Gastroesophageal sphincter (tissue), 4 donors: ENCODE measurements at regions not wholly inside any gene's neighbourhood (a gene's known extent, or its start where the extent isn't known, plus 50 kb on each side); places are given as distances from the start of the nearest gene placed in this dataset.

Experiments used
- ATAC-seq: fragments of 150-250 bp; one replicate; pipeline ENCODE4 v1.9.1; 2016; ENCODE audit warnings: mild to moderate bottlenecking, moderate library complexity
- H3K27ac ChIP-seq, 4 donors: fragments of 200-600 bp; sonication (generic) in 3 of 4; 1 replicate in 3 of 4; 2 replicates in 1 of 4; pipeline ENCODE4 v1.5.1; 2016 to 2019
- H3K27me3 ChIP-seq: fragments of 200-600 bp; sonication (generic); one replicate; pipeline ENCODE4 v1.5.1; 2019
- H3K36me3 ChIP-seq, 2 donors: fragments of 200-600 bp; sonication (generic); one replicate each; pipeline ENCODE4 v1.5.1; 2019; ENCODE audit warnings: control low read depth in 1 of 2
- H3K4me1 ChIP-seq, 3 donors: fragments of 200-600 bp; sonication (generic); 1 replicate in 2 of 3; 2 replicates in 1 of 3; pipeline ENCODE4 v1.5.1; 2016 to 2019; ENCODE audit warnings: control low read depth in 2 of 3
- H3K4me3 ChIP-seq, 2 donors: fragments of 200-600 bp; sonication (generic); one replicate each; pipeline ENCODE4 v1.5.1; 2019; ENCODE audit warnings: mild to moderate bottlenecking in 1 of 2, moderate library complexity in 1 of 2
- H3K9me3 ChIP-seq, 3 donors: fragments of 200-600 bp; sonication (generic); one replicate each; pipeline ENCODE4 v1.5.1; 2017 to 2019; ENCODE audit warnings: control low read depth in 2 of 3
- EP300 ChIP-seq: sonication (generic); formaldehyde crosslinking; IDR thresholded peaks from one replicate; pipeline ENCODE4 v1.6.1; 2017; ENCODE audit warnings: antibody characterized with exemption, mild to moderate bottlenecking
- POLR2A ChIP-seq, 2 donors: fragments of 450-650 bp; IDR thresholded peaks; one replicate each; pipeline ENCODE4 v1.6.1; 2017; ENCODE audit warnings: antibody characterized with exemption in 2 of 2, mild to moderate bottlenecking in 2 of 2, moderate library complexity in 1 of 2
- POLR2AphosphoS5 ChIP-seq: sonication (generic); formaldehyde crosslinking; IDR thresholded peaks from one replicate; pipeline ENCODE4 v1.6.1; 2017; ENCODE audit warnings: antibody characterized with exemption
- WGBS, 2 donors: methylation state at CpG; one replicate each; pipeline ENCODE4 v1.1.5; 2018; ENCODE audit warnings: low coverage in 1 of 2; 5-methylcytosine and 5-hydroxymethylcytosine counted together
- TF ChIP-seq, protein P1 (sequence below), 4 experiments: fragments of 200-600 bp in 2 of 4; fragments of 450-650 bp in 2 of 4; sonication (generic) in 1 of 4; IDR thresholded peaks; one replicate each; pipeline ENCODE4 v1.5.1; 2017 to 2019; ENCODE audit warnings: antibody characterized with exemption in 4 of 4, mild to moderate bottlenecking in 2 of 4, moderate library complexity in 2 of 4

DNA sequence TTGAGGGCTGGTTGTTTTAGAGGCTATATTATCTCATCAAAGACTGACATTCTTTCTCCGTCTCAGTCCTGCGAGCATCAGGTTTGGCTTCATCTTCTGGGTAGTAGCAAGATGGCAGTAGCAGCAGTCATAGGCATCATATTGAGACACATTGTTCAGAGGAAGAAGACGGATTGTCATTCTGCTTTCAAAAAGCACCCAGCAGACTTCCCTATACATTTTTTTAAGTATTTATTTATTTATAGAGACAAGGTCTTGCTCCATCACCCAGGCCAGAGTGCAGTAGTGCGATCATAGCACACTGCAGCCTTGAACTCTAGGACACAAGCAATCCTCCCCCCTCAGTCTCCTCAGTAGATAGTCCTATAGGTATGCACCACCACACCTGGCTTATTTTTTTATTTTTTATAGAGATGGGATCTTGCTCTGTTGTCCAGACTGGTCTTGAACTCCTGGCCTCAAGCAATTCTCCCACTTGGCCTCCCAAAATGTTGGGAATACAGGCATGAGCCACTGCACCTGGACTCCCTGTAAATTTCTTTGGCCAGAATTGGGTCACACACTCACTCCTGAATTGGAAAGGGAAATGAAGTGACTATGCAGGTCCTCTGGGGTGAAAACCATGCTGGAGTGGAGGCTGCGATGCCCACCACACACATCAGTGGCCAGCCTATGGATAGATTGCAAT lies 125.4 kb downstream of the SLC38A6 start:
- Histone ChIP-seq H3K27ac (peak overlapping the region in 2 of 4 donors; percentile 24 to 51), H3K27me3 (no peaks in the 10 kb centered on the region), H3K9me3 (no peaks in the 10 kb centered on the region), H3K4me3 (no peak overlapping the region), H3K36me3 (no peaks in the 10 kb centered on the region), H3K4me1 (peaks cover 3 to 49% (median 37%) of the 10 kb centered on the region in 3 donors)
- WGBS, 2 donors: 94 to 96% methylated on average over 3 to 4 of the region's 5 CpGs
- ATAC-seq: no peak
- TF ChIP-seq POLR2A (IDR thresholded peaks at IDR 0.05) (no peak), EP300 (no peak), POLR2AphosphoS5 (no peak)
- TF ChIP-seq, protein P1, sequence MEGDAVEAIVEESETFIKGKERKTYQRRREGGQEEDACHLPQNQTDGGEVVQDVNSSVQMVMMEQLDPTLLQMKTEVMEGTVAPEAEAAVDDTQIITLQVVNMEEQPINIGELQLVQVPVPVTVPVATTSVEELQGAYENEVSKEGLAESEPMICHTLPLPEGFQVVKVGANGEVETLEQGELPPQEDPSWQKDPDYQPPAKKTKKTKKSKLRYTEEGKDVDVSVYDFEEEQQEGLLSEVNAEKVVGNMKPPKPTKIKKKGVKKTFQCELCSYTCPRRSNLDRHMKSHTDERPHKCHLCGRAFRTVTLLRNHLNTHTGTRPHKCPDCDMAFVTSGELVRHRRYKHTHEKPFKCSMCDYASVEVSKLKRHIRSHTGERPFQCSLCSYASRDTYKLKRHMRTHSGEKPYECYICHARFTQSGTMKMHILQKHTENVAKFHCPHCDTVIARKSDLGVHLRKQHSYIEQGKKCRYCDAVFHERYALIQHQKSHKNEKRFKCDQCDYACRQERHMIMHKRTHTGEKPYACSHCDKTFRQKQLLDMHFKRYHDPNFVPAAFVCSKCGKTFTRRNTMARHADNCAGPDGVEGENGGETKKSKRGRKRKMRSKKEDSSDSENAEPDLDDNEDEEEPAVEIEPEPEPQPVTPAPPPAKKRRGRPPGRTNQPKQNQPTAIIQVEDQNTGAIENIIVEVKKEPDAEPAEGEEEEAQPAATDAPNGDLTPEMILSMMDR (IDR thresholded peaks at IDR 0.05): no peak

DNA sequence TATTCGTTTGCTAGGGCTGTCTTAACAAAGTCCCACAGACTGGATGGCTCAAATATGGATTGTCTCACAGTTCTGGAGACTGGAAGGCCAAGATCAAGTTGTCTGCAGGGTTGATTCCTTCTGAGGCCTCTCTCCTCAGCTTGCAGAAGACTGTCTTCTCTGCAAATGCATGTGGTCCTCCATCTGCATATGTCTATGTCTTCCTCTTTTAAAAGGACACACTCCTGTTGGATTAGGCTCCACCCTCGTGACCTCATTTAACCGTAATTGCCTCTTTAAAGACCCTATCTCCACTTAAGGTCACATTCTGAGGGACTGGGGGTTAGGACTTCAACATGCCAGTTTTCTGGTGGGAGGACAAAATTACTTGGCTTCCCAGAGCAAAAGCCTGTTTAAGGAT lies 123.3 kb downstream of the SLC38A6 start:
- Histone ChIP-seq H3K27me3 (no peaks in the 10 kb centered on the region), H3K4me3 (no peak overlapping the region), H3K27ac (peak overlapping the region in 3 of 4 donors; percentile 74 to 77 (median 75)), H3K36me3 (no peaks in the 10 kb centered on the region), H3K4me1 (peaks cover 3 to 51% (median 38%) of the 10 kb centered on the region in 3 donors), H3K9me3 (no peaks in the 10 kb centered on the region)
- WGBS, 2 donors: 61 to 93% methylated on average over 2 to 3 of the region's 3 CpGs
- TF ChIP-seq EP300 (no peak), POLR2AphosphoS5 (no peak), POLR2A (IDR thresholded peaks at IDR 0.05) (no peak)
- TF ChIP-seq, protein P1 (IDR thresholded peaks at IDR 0.05): no peak
- no peak for ATAC-seq

DNA sequence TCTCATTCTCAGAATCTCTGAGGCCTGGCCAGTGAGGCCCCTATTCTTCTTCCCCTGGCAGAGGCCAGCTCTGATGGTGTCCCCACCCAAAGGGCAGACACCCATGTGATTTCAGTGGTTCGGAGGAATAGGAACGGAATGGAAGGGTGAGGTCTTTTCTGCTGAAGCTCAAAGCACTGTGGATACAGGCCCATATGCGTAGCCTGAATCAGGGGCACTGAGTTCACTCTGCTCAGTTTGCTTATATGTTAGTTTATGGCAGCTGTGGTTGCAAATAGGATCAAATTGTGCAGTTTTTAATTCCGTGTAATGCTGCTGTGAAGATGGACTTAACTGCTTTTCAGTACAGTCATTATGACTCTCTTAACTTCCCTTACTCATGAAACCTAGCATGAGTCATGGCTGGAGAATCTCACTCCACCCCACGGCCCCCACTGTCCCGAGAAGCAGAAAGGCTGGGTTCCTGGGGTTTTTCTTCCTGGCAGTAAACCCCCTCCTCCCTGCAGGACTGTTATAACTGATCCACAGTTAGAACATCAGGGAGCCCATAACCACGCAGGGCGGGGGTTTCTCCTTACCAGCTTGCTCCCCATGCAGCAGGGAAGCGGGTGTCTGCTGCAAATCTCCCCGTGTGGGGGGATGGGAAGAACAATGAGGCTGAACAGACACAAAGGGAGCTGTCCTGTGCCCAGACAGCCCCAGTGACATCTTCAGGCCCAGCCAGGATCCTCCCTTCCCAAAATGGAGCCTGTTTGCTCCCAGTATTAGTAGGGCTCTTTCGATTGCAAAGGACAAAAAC lies 122.7 kb downstream of the SLC38A6 start:
- Histone ChIP-seq H3K27me3 (no peaks in the 10 kb centered on the region), H3K4me1 (peaks cover 3 to 51% (median 38%) of the 10 kb centered on the region in 3 donors), H3K36me3 (no peaks in the 10 kb centered on the region), H3K9me3 (no peaks in the 10 kb centered on the region), H3K27ac (peak overlapping the region in 3 of 4 donors; percentile 74 to 77 (median 75)), H3K4me3 (no peak overlapping the region)
- ATAC-seq: peak; percentile 86
- peak; percentile 56 for TF ChIP-seq POLR2AphosphoS5
- TF ChIP-seq, protein P1 (IDR thresholded peaks at IDR 0.05): no peak
- no peak for TF ChIP-seq POLR2A (IDR thresholded peaks at IDR 0.05)
- no peak for TF ChIP-seq EP300
- WGBS, 2 donors: 0 to 7% methylated on average over 1 to 6 of the region's 11 CpGs

DNA sequence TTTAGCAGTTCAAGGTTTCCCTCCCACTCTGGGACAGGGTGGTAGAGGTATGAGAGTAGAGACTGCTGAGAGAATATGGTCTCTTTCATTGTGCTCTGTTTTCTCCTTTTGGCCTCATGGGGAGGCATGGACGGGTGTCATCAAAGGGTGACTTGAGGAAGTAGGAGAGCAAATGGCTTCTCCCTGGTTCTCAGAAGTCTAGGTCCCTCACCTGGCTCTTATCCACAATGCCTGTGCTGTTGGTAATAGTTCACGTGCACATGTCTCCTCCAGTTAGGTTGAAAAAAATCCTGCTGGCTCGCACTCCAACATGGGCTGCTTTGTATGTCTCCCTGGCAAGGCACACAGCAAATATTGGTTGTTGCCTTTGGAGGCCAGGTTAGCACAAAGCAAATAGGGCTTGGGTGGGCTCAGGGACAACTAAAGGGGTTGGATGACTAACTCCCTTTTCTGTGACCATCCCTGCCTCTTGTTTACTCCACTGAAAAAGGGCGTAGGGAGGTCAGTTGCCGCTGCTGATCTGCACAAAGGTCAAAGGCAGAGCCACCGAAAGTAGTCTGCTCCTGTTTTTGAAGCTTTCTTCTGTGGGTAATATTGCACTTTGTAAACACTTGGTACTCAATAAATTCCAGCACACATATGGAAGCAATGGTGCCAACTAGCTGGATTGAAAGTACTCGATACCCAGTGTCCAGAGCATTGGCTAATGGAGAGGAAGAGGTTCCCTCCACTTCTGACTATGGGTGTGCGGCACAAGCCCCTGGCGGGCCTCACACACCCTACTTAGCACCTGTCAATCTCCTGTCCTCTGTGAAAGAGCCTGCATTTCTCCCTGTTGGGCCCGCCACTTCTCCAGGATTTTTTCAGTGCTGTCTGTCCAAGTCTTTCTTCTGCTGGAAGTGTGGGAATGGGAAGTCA lies 121.8 kb downstream of the SLC38A6 start:
- H3K4me1 ChIP-seq: peaks cover 3 to 49% (median 34%) of the 10 kb centered on the region in 3 donors
- no peak overlapping the region for H3K4me3 ChIP-seq
- no peaks in the 10 kb centered on the region for H3K27me3 ChIP-seq
- peak overlapping the region; percentile 8 to 77 (median 74) for H3K27ac ChIP-seq
- no peaks in the 10 kb centered on the region for H3K36me3 ChIP-seq
- ATAC-seq: no peak
- WGBS, 2 donors: 88 to 90% methylated on average over 5 to 7 of the region's 10 CpGs
- TF ChIP-seq, protein P1 (IDR thresholded peaks at IDR 0.05): no peak
- TF ChIP-seq EP300: no peak
- no peak for TF ChIP-seq POLR2AphosphoS5
- TF ChIP-seq POLR2A (IDR thresholded peaks at IDR 0.05): no peak
- H3K9me3 ChIP-seq: peaks cover 0 to 3% (median 0%) of the 10 kb centered on the region in 3 donors
